Peyer's patch (tissue), 4 donors: ENCODE measurements at regions not wholly inside any gene's neighbourhood (a gene's known extent, or its start where the extent isn't known, plus 50 kb on each side); places are given as distances from the start of the nearest gene placed in this dataset.

Experiments used
- DNase-seq, 3 donors: peaks; one replicate each; pipeline ENCODE4 v3.0.0-alpha.2; 2017 to 2019
- H3K27ac ChIP-seq, 4 donors: fragments of 200-600 bp; sonication (generic); one replicate each; pipeline ENCODE4 v1.5.1; 2016 to 2019
- H3K27me3 ChIP-seq, 2 donors: fragments of 200-600 bp; sonication (generic); one replicate each; pipeline ENCODE4 v1.5.1; 2019
- H3K36me3 ChIP-seq, 3 donors: fragments of 200-600 bp; sonication (generic); one replicate each; pipeline ENCODE4 v1.5.1; 2016 to 2019
- H3K4me1 ChIP-seq, 4 donors: fragments of 200-600 bp; sonication (generic); one replicate each; pipeline ENCODE4 v1.5.1; 2016 to 2019
- H3K4me3 ChIP-seq, 4 donors: fragments of 200-600 bp; sonication (generic); 1 replicate in 3 of 4; 2 replicates in 1 of 4; pipeline ENCODE4 v1.5.1; 2016 to 2019; ENCODE audit warnings: mild to moderate bottlenecking in 1 of 4
- H3K9me3 ChIP-seq, 4 donors: fragments of 200-600 bp; sonication (generic); one replicate each; pipeline ENCODE4 v1.5.1; 2016 to 2019; ENCODE audit warnings: mild to moderate bottlenecking in 1 of 4
- POLR2A ChIP-seq, 2 donors: fragments of 450-650 bp; IDR thresholded peaks; one replicate each; pipeline ENCODE4 v1.5.1; 2017; ENCODE audit warnings: antibody characterized with exemption in 2 of 2, mild to moderate bottlenecking in 2 of 2, moderate library complexity in 2 of 2
- TF ChIP-seq, protein P1 (sequence below), 6 experiments: fragments of 450-650 bp in 4 of 6; fragments of 200-600 bp in 2 of 6; sonication (generic) in 1 of 6; IDR thresholded peaks; one replicate each; pipeline ENCODE4 v1.5.1; 2017 to 2019; ENCODE audit warnings: antibody characterized with exemption in 6 of 6, mild to moderate bottlenecking in 3 of 6, moderate library complexity in 1 of 6

DNA sequence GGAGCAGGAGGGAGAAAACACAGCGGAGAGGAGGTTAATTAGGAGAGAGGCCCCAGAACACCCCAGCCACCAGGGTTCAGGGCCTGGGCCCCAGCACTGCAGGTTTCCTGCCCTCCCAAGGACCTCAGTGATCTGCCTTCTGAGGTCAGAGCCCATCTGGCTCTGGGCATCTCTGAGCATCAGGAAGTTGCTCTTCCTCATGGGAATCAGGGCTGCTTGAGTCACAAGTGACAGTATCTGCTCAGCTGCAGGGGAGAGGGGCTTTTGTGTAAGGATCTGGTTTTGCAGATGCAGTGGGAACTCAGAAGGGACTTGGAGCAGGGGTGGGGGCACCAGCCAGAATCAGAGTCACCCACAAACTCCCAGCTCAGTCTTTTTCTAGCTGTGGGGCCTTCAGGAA lies 472.1 kb downstream of the PTPRU start:
- Histone ChIP-seq H3K4me1 (no peaks in the 10 kb centered on the region), H3K4me3 (no peak overlapping the region), H3K36me3 (no peaks in the 10 kb centered on the region), H3K9me3 (no peaks in the 10 kb centered on the region), H3K27me3 (no peaks in the 10 kb centered on the region), H3K27ac (no peak overlapping the region)
- no peak for TF ChIP-seq POLR2A (IDR thresholded peaks at IDR 0.05)
- TF ChIP-seq, protein P1, sequence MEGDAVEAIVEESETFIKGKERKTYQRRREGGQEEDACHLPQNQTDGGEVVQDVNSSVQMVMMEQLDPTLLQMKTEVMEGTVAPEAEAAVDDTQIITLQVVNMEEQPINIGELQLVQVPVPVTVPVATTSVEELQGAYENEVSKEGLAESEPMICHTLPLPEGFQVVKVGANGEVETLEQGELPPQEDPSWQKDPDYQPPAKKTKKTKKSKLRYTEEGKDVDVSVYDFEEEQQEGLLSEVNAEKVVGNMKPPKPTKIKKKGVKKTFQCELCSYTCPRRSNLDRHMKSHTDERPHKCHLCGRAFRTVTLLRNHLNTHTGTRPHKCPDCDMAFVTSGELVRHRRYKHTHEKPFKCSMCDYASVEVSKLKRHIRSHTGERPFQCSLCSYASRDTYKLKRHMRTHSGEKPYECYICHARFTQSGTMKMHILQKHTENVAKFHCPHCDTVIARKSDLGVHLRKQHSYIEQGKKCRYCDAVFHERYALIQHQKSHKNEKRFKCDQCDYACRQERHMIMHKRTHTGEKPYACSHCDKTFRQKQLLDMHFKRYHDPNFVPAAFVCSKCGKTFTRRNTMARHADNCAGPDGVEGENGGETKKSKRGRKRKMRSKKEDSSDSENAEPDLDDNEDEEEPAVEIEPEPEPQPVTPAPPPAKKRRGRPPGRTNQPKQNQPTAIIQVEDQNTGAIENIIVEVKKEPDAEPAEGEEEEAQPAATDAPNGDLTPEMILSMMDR (IDR thresholded peaks at IDR 0.05): no peak
- DNase-seq: no peak

DNA sequence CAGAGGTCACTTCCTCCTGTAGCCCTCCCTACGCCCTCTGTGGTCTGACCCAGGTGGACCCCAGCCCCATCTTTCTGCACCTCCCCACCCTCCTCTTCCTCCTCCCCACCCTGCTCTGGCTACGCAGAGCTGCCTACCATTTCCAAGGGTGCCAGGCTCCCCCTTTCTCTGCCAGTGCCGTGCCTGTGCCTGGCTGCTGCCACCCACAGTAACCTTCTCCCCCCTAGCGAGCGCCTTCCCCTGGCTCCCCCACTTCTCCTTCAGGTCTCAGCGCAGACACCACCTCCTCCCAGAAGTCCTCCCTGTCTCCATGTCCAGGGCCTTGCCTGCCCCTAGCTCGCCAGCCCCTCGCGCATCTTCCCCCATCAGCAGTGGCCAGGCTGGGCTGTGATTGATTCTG lies 471.5 kb downstream of the PTPRU start:
- Histone ChIP-seq H3K27ac (no peak overlapping the region), H3K27me3 (no peaks in the 10 kb centered on the region), H3K9me3 (no peaks in the 10 kb centered on the region), H3K4me1 (no peaks in the 10 kb centered on the region), H3K4me3 (no peak overlapping the region), H3K36me3 (no peaks in the 10 kb centered on the region)
- DNase-seq: peak in 1 of 3 donors; percentile 30
- TF ChIP-seq, protein P1 (IDR thresholded peaks at IDR 0.05): no peak
- TF ChIP-seq POLR2A (IDR thresholded peaks at IDR 0.05): no peak

DNA sequence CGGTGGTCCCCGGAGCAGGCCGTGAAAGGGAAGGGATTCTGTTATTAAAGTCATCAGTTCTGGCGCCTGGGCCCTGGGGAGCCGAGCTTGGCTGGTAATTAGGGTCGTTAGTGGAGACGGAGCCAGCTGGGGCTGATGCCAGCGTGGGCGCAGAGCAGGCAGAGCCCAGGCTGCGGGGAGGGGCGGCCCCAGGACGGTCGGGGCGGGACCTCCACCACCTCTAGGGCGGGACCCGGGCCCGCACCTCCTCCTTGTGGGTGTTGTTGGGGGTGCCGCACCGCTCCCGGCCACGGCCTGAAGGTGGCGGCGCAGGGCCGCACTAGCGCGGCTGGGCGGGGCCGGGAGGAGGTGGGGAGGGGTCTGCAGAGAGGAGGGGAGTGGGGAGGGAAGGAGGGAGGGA lies 470.6 kb downstream of the PTPRU start:
- Histone ChIP-seq H3K27me3 (no peaks in the 10 kb centered on the region), H3K4me1 (no peaks in the 10 kb centered on the region), H3K36me3 (no peaks in the 10 kb centered on the region), H3K9me3 (no peaks in the 10 kb centered on the region), H3K4me3 (no peak overlapping the region), H3K27ac (no peak overlapping the region)
- DNase-seq: peak in 1 of 3 donors; percentile 36
- TF ChIP-seq, protein P1 (IDR thresholded peaks at IDR 0.05): peak in 2 of 6 experiments; percentile 7 to 12
- no peak for TF ChIP-seq POLR2A (IDR thresholded peaks at IDR 0.05)

DNA sequence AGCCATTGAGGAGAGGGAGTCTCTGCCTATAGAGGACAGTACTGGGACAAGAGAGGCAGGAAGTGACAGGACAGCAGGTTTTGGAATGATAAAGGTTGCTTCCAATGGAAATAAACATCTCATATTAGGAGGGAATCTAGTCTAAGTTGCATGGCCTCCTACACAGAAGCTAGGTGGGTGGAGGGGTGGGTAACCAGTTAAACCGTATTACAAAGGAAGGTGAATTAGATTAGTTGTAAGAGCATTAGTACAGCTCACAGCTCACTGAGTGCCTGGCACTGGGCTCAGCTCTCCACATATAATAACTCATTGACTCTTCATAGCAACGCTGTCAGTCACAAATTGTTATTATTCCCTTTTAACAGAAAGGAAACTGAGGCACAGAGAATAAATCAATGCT lies 468.1 kb downstream of the PTPRU start:
- Histone ChIP-seq H3K27ac (no peak overlapping the region), H3K36me3 (no peaks in the 10 kb centered on the region), H3K4me3 (no peak overlapping the region), H3K4me1 (no peaks in the 10 kb centered on the region), H3K27me3 (no peaks in the 10 kb centered on the region), H3K9me3 (no peaks in the 10 kb centered on the region)
- TF ChIP-seq, protein P1 (IDR thresholded peaks at IDR 0.05): no peak
- TF ChIP-seq POLR2A (IDR thresholded peaks at IDR 0.05): no peak
- DNase-seq: no peak

DNA sequence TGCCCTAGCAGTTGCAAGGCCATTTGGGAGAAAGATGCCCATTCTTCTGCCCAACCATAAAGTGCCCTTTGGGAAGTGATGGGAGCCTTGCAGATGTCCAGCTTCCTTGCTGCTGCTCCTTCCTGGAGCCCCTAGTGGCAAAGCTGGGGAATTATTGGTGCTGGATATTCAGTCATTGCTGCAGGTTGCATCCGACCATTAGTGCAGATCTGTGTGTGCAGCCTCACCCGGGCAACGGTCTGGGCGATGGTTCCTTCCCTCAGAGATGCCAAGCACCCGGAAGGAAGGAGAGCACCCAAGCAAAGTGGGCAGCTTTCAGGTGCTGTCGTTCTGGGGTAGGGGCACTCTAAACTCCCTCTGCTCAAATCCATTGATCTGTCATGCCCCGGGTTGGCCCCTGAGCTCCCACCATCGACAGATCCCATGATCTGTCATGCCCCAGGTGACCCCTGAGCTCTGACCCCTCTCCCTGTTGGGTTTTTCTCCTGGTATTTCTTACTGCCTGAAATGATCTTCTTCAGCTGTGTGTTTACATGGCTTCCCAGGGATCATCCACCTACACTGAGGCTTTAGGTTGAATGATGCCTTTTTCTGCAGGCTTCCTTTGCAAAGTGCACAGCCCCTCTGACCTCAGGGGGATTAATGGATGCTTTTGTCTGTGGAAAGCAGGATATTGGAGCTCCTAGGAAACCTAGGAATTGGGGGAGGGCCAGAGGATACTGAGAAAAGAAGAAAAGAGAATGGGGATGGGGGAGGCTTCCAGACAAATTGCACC lies 467.5 kb downstream of the PTPRU start:
- Histone ChIP-seq H3K36me3 (no peaks in the 10 kb centered on the region), H3K27me3 (no peaks in the 10 kb centered on the region), H3K9me3 (no peaks in the 10 kb centered on the region), H3K4me1 (no peaks in the 10 kb centered on the region), H3K27ac (no peak overlapping the region), H3K4me3 (no peak overlapping the region)
- peak in 1 of 3 donors; percentile 48 for DNase-seq
- TF ChIP-seq POLR2A (IDR thresholded peaks at IDR 0.05): no peak
- TF ChIP-seq, protein P1 (IDR thresholded peaks at IDR 0.05): peak in 5 of 6 experiments; percentile 10 to 57 (median 51)
